Tibial nerve (tissue), 4 donors: ENCODE measurements at regions not wholly inside any gene's neighbourhood (a gene's known extent, or its start where the extent isn't known, plus 50 kb on each side); places are given as distances from the start of the nearest gene placed in this dataset.

Experiments used
- EP300 ChIP-seq, 2 donors: sonication (generic); formaldehyde crosslinking; IDR thresholded peaks; one replicate each; pipeline ENCODE4 v1.6.1; 2017; ENCODE audit warnings: antibody characterized with exemption in 2 of 2, mild to moderate bottlenecking in 1 of 2
- POLR2A ChIP-seq, 2 donors: fragments of 450-650 bp; IDR thresholded peaks; one replicate each; pipeline ENCODE4 v1.6.1; 2017; ENCODE audit warnings: antibody characterized with exemption in 2 of 2, mild to moderate bottlenecking in 2 of 2, moderate library complexity in 2 of 2
- TF ChIP-seq, protein P1 (sequence below), 5 experiments: fragments of 200-600 bp in 3 of 5; fragments of 450-650 bp in 2 of 5; sonication (generic) in 3 of 5; IDR thresholded peaks; one replicate each; pipeline ENCODE4 v1.5.1; 2016 to 2019; ENCODE audit warnings: antibody characterized with exemption in 5 of 5, mild to moderate bottlenecking in 3 of 5, moderate library complexity in 2 of 5

DNA sequence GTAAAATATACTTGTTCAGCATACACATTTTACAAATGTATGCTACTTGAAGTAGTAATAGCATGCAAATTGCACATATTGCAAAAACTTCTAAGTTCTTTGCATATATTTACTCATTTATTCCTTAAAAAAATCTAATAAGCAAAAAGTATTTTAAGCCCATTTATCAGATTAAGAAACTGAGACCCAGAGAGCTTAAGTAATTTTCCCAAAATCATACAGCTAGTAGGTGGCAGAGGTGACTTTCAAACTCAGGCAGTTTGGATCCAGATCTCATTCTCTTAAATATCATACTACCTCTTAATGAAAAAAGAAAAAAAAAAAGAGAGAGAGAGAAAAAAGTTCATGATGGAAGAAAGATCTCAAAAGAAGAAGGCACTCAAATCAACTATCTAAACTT lies 157.9 kb downstream of the RPS12 start:
- TF ChIP-seq, protein P1, sequence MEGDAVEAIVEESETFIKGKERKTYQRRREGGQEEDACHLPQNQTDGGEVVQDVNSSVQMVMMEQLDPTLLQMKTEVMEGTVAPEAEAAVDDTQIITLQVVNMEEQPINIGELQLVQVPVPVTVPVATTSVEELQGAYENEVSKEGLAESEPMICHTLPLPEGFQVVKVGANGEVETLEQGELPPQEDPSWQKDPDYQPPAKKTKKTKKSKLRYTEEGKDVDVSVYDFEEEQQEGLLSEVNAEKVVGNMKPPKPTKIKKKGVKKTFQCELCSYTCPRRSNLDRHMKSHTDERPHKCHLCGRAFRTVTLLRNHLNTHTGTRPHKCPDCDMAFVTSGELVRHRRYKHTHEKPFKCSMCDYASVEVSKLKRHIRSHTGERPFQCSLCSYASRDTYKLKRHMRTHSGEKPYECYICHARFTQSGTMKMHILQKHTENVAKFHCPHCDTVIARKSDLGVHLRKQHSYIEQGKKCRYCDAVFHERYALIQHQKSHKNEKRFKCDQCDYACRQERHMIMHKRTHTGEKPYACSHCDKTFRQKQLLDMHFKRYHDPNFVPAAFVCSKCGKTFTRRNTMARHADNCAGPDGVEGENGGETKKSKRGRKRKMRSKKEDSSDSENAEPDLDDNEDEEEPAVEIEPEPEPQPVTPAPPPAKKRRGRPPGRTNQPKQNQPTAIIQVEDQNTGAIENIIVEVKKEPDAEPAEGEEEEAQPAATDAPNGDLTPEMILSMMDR (IDR thresholded peaks at IDR 0.05), result no peak
- TF ChIP-seq POLR2A (IDR thresholded peaks at IDR 0.05), result no peak
- no peak for TF ChIP-seq EP300 (IDR thresholded peaks at IDR 0.05)
